Astrocyte (in vitro differentiated cells and primary cell): ENCODE measurements at regions not wholly inside any gene's neighbourhood (a gene's known extent, or its start where the extent isn't known, plus 50 kb on each side); places are given as distances from the start of the nearest gene placed in this dataset.

ENCODE experiments used
- CTCF ChIP-seq: IDR thresholded peaks from 2 replicates; pipeline ENCODE4 v1.5.1; 2011; ENCODE audit warnings: low read depth, mild to moderate bottlenecking, inconsistent platforms, low read length, moderate library complexity; ENCODE audit not compliant: insufficient read depth
- EZH2 ChIP-seq: IDR thresholded peaks from 2 replicates; pipeline ENCODE4 v1.6.1; 2012; ENCODE audit warnings: mild to moderate bottlenecking, low read length, inconsistent platforms; ENCODE audit not compliant: insufficient read depth

- no peak for TF ChIP-seq CTCF
- no peak for TF ChIP-seq EZH2
Observed at GRCh38 chr11:116648247-116649174, 124.3 kb downstream of the BUD13 start.
